ENCODE measurements at regions not wholly inside any gene's neighbourhood (a gene's known extent, or its start where the extent isn't known, plus 50 kb on each side); places are given as distances from the start of the nearest gene placed in this dataset.

GRCh38 chr2:221335219-221335752 is 236.8 kb downstream of the EPHA4 start:
- TF ChIP-seq CTCF (IDR thresholded peaks at IDR 0.05; ENCODE audit: low read depth, low read length, poor library complexity, severe bottlenecking) (no peak), EZH2phosphoT487 (IDR thresholded peaks at IDR 0.05; ENCODE audit: borderline replicate concordance, low read length) (no peak)
